Prostate gland (tissue), 2 donors: ENCODE measurements at regions not wholly inside any gene's neighbourhood (a gene's known extent, or its start where the extent isn't known, plus 50 kb on each side); places are given as distances from the start of the nearest gene placed in this dataset.

Experiments used
- POLR2A ChIP-seq: fragments of 450-650 bp; IDR thresholded peaks from one replicate; pipeline ENCODE4 v1.6.1; 2016; ENCODE audit warnings: antibody characterized with exemption, mild to moderate bottlenecking
- POLR2AphosphoS5 ChIP-seq: sonication (generic); formaldehyde crosslinking; IDR thresholded peaks from one replicate; pipeline ENCODE4 v1.6.1; 2017; ENCODE audit warnings: antibody characterized with exemption
- TF ChIP-seq, protein P1 (sequence below), 4 experiments: fragments of 200-600 bp in 2 of 4; fragments of 450-650 bp in 2 of 4; sonication (generic) in 2 of 4; IDR thresholded peaks; 1 replicate in 3 of 4; 2 replicates in 1 of 4; pipeline ENCODE4 v1.5.1; 2016 to 2019; ENCODE audit warnings: antibody characterized with exemption in 4 of 4, mild to moderate bottlenecking in 2 of 4, moderate library complexity in 2 of 4

DNA sequence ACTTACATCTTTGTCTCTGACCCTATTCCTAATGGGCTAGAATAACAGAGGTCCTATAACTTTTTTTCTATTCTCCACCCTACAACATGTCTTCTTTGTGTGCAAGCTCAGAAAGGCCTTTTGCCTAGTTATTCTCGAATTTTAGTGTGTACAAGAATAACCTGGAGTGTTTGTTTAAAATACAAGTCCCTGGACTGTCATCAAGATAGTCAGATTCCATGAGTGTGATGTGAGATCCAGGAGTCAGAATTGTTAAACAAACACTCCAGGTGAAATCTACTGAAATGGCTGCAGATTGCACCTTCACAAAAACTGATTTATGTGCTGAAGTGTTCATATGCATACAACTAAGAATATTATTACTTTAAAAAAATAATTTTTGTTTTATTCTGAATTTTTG, 114.4 kb upstream of the DIO2 start:
- TF ChIP-seq, protein P1, sequence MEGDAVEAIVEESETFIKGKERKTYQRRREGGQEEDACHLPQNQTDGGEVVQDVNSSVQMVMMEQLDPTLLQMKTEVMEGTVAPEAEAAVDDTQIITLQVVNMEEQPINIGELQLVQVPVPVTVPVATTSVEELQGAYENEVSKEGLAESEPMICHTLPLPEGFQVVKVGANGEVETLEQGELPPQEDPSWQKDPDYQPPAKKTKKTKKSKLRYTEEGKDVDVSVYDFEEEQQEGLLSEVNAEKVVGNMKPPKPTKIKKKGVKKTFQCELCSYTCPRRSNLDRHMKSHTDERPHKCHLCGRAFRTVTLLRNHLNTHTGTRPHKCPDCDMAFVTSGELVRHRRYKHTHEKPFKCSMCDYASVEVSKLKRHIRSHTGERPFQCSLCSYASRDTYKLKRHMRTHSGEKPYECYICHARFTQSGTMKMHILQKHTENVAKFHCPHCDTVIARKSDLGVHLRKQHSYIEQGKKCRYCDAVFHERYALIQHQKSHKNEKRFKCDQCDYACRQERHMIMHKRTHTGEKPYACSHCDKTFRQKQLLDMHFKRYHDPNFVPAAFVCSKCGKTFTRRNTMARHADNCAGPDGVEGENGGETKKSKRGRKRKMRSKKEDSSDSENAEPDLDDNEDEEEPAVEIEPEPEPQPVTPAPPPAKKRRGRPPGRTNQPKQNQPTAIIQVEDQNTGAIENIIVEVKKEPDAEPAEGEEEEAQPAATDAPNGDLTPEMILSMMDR (IDR thresholded peaks at IDR 0.05) = no peak
- TF ChIP-seq POLR2AphosphoS5 (no peak), POLR2A (no peak)
